Cardiac muscle cell (in vitro differentiated cells and primary cell): ENCODE measurements at regions not wholly inside any gene's neighbourhood (a gene's known extent, or its start where the extent isn't known, plus 50 kb on each side); places are given as distances from the start of the nearest gene placed in this dataset.

Source experiments
- DNase-seq, 2 donors: peaks; one replicate each; pipeline versions ENCODE4 v3.0.0 to v3.0.0-alpha.2; 2010 to 2017; ENCODE audit warnings: low read depth in 1 of 2, low spot score in 1 of 2
- H3K27ac ChIP-seq: fragments of 200-600 bp; sonication (generic); 2 replicates; pipeline ENCODE4 v1.5.1; 2016
- H3K27me3 ChIP-seq: fragments of 200-600 bp; sonication (generic); 2 replicates; pipeline ENCODE4 v1.6.0; 2016; ENCODE audit warnings: control low read depth
- H3K36me3 ChIP-seq: fragments of 200-600 bp; sonication (generic); 2 replicates; pipeline ENCODE4 v1.5.1; 2016; ENCODE audit warnings: control low read depth
- H3K4me1 ChIP-seq: fragments of 200-600 bp; sonication (generic); 2 replicates; pipeline ENCODE4 v1.8.1; 2017; ENCODE audit warnings: low read depth, mild to moderate bottlenecking, mixed run types
- H3K4me3 ChIP-seq: fragments of 200-600 bp; sonication (generic); 2 replicates; pipeline ENCODE4 v1.5.1; 2016; ENCODE audit warnings: mild to moderate bottlenecking
- H3K9me3 ChIP-seq: fragments of 200-600 bp; sonication (generic); 2 replicates; pipeline ENCODE4 v1.5.1; 2017; ENCODE audit warnings: low read depth, mild to moderate bottlenecking, control low read depth
- TF ChIP-seq, protein P1 (sequence below): IDR thresholded peaks from 2 replicates; pipeline ENCODE4 v1.5.1; 2012; ENCODE audit warnings: low read depth, mild to moderate bottlenecking, low read length

DNA sequence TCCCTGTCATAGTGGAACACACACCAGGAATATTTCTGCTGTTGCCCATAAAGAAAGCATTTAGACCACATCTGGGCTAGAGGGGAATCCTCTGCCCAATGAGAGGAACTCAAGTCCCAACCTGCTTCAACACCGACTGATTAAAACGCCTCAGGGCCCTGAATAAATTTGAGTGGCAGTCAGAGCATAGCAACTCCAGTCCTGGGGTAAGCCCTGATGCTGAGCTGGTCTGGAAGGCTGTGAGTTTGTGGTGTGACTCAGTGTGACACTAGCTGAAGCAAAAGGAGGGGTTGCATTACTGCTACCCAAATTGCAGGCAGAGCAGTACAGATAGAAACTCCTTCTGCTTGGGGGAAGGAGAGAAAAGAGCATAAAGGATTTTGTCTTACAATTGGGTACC, 148.3 kb downstream of the PRDM9 start:
- TF ChIP-seq, protein P1, sequence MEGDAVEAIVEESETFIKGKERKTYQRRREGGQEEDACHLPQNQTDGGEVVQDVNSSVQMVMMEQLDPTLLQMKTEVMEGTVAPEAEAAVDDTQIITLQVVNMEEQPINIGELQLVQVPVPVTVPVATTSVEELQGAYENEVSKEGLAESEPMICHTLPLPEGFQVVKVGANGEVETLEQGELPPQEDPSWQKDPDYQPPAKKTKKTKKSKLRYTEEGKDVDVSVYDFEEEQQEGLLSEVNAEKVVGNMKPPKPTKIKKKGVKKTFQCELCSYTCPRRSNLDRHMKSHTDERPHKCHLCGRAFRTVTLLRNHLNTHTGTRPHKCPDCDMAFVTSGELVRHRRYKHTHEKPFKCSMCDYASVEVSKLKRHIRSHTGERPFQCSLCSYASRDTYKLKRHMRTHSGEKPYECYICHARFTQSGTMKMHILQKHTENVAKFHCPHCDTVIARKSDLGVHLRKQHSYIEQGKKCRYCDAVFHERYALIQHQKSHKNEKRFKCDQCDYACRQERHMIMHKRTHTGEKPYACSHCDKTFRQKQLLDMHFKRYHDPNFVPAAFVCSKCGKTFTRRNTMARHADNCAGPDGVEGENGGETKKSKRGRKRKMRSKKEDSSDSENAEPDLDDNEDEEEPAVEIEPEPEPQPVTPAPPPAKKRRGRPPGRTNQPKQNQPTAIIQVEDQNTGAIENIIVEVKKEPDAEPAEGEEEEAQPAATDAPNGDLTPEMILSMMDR: no peak
- Histone ChIP-seq H3K4me1 (no peaks in the 10 kb centered on the region), H3K27me3 (no peaks in the 10 kb centered on the region), H3K4me3 (no peak overlapping the region), H3K36me3 (no peaks in the 10 kb centered on the region), H3K9me3 (no peaks in the 10 kb centered on the region), H3K27ac (no peak overlapping the region)
- DNase-seq: no peak

DNA sequence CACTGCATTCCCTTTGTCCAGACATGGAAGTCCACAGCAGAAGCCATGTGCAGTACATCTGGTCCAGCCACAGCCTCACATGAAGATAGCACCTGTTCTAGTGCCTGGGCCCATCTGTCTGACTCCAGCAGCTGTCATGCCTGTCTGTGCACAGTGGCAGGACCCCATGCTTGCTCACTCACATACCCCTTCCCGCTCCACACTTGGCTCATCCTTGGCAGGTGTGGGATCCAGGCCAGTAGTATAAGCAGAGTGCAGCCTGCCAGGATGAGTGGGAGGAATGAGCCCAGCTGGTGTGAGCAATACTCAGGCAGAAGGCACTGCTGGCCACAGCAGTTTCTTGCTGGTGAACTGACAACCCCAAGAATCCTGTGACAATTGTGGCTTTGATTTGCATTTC, 168.0 kb downstream of the PRDM9 start:
- H3K27ac ChIP-seq: no peak overlapping the region
- no peak for DNase-seq
- no peaks in the 10 kb centered on the region for H3K27me3 ChIP-seq
- no peak overlapping the region for H3K4me3 ChIP-seq
- no peaks in the 10 kb centered on the region for H3K9me3 ChIP-seq
- H3K4me1 ChIP-seq: no peaks in the 10 kb centered on the region
- TF ChIP-seq, protein P1: no peak
- no peaks in the 10 kb centered on the region for H3K36me3 ChIP-seq

DNA sequence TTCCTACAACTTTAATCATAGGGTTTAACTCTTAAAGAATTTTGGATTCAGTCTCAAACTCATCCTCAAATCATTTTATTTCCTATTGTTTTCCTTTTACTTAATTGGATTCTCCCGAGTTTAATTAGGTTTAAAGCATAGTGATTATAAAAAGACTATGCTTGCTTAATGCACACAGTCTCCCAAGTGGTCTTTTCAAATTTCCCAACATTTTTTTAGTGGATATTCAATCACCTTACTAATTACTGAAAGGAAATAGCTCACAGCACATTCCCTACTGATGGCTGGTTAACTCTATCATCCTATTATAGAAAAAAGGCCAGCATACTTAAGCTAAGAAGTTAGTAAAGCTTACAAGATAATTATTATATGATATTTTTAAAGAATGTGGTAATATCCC, 170.6 kb downstream of the PRDM9 start:
- TF ChIP-seq, protein P1: no peak
- H3K27me3 ChIP-seq: no peaks in the 10 kb centered on the region
- no peak overlapping the region for H3K4me3 ChIP-seq
- H3K27ac ChIP-seq: no peak overlapping the region
- no peaks in the 10 kb centered on the region for H3K9me3 ChIP-seq
- no peak for DNase-seq
- no peaks in the 10 kb centered on the region for H3K36me3 ChIP-seq
- no peaks in the 10 kb centered on the region for H3K4me1 ChIP-seq

DNA sequence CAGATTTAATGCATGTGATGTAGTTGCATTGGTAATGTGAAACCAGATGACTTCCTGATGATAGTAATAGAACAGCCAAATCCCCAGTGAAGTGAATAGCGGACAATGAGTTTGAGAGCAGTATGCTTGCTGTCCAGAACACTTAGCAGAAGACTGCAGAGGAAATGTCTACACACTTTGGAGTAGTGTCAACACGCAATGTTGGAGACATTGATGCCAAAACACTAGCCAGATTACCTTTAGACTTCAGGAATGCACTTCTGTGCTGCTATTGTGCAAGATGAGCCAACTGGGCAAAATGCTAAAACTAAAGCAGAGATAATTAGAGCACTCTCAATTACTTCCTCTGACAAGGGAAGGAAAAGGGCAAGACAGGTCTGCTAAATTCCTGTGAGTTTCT, 176.7 kb downstream of the PRDM9 start:
- peaks cover 2% of the 10 kb centered on the region for H3K4me1 ChIP-seq
- H3K9me3 ChIP-seq: no peaks in the 10 kb centered on the region
- no peak overlapping the region for H3K27ac ChIP-seq
- peak; percentile 1 to 2 for DNase-seq
- H3K36me3 ChIP-seq: no peaks in the 10 kb centered on the region
- TF ChIP-seq, protein P1: no peak
- H3K4me3 ChIP-seq: no peak overlapping the region
- no peaks in the 10 kb centered on the region for H3K27me3 ChIP-seq

DNA sequence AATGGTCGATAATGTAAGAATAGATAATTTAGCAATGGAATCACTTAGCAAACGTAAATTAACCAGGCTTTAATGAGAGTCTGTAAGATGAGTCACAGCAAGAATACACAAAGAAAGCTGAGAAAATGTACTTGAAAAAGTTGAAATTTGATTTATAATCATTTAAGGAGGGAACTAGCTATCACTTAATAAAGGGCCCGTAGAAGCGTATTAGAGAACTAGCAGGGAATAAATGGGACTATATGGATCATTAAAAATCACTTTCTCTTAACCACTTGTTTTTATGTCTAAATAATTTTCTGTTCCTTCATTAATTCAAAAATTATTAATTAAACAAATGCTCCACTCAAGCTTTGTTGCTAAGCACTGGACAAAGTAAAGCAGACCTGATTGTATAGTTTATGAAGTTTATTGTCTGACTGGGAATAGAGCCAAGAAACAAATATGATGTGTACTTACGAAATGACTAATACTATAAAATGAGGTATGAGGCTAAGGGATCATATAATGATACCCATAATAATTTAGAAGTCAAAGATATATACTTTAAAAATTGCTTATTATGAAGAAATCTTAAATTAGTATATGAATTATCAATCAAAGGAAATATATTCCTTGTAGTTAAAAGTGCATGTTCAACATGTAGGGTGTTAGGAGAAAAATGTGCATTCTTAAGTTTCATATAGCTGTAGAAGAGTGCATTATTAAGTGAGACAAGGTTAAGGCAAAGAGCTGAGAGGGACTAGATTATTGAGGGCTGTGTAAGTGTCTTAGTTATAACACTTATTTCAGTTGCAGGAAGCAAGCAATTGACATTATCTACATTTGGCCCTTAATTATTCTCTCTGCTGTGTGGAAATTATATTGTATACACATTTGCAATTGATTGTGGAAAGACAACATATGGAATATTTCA, 196.8 kb downstream of the PRDM9 start:
- no peaks in the 10 kb centered on the region for H3K36me3 ChIP-seq
- H3K4me1 ChIP-seq: no peaks in the 10 kb centered on the region
- no peak overlapping the region for H3K4me3 ChIP-seq
- H3K9me3 ChIP-seq: no peaks in the 10 kb centered on the region
- H3K27ac ChIP-seq: no peak overlapping the region
- TF ChIP-seq, protein P1: no peak
- DNase-seq: no peak
- no peaks in the 10 kb centered on the region for H3K27me3 ChIP-seq
